PC-3 (cell line): ENCODE measurements at regions not wholly inside any gene's neighbourhood (a gene's known extent, or its start where the extent isn't known, plus 50 kb on each side); places are given as distances from the start of the nearest gene placed in this dataset.

Experiments used
- ATAC-seq: fragments of 200-7000 bp; cut with Tn5 transposase; 2 replicates; pipeline ENCODE4 v1.9.1; 2020; ENCODE audit warnings: mild to moderate bottlenecking, moderate library complexity
- BruUV-seq: library from RNA; stranded (reverse); fragments of 400-500 nt; replicated peaks from 2 replicates; lab custom pipeline; 2021; lab: Mats Ljungman, UMichigan
- CTCF ChIA-PET: fragments of 300-600 bp; sonication (Branson Sonifier 250); formaldehyde crosslinking; loops from one replicate; lab custom pipeline; 2022; ENCODE audit warnings: antibody characterized with exemption; lab: Charles Lee
- POLR2A ChIA-PET: fragments of 300-600 bp; sonication (Branson Sonifier 250); formaldehyde crosslinking; loops from one replicate; lab custom pipeline; 2022; ENCODE audit warnings: antibody characterized with exemption; ENCODE audit not compliant: unreplicated experiment; lab: Charles Lee
- DNase-seq: peaks from one replicate; pipeline ENCODE4 v3.0.0-alpha.2; 2015
- H2AFZ ChIP-seq: fragments of 300-600 bp; sonication (generic); 2 replicates; pipeline ENCODE4 v1.6.0; 2016; ENCODE audit warnings: antibody characterized with exemption, low read length
- H3F3A ChIP-seq: fragments of 300-600 bp; sonication (generic); one replicate; pipeline ENCODE4 v1.6.0; 2017; ENCODE audit warnings: antibody characterized with exemption, low read length, control low read depth, mild to moderate bottlenecking; ENCODE audit not compliant: unreplicated experiment
- H3K27ac ChIP-seq: fragments of 300-600 bp; sonication (generic); 2 replicates; pipeline ENCODE4 v1.5.1; 2016; ENCODE audit warnings: mild to moderate bottlenecking, low read length
- H3K27me3 ChIP-seq: fragments of 300-600 bp; sonication (generic); 2 replicates; pipeline ENCODE4 v1.6.1; 2016; ENCODE audit warnings: low read length, mixed read lengths
- H3K36me3 ChIP-seq: fragments of 300-600 bp; sonication (generic); 2 replicates; pipeline ENCODE4 v1.6.1; 2016; ENCODE audit warnings: low read depth, mixed run types, low read length, mixed read lengths
- H3K4me1 ChIP-seq: fragments of 300-600 bp; sonication (generic); 2 replicates; pipeline ENCODE4 v1.5.1; 2016; ENCODE audit warnings: low read length; ENCODE audit not compliant: insufficient read depth
- H3K4me2 ChIP-seq: fragments of 300-600 bp; sonication (generic); 2 replicates; pipeline ENCODE4 v1.6.0; 2016; ENCODE audit warnings: low read length
- H3K4me3 ChIP-seq: fragments of 300-600 bp; sonication (generic); 2 replicates; pipeline ENCODE4 v1.5.1; 2016; ENCODE audit warnings: mild to moderate bottlenecking, low read length, mixed read lengths
- H3K79me2 ChIP-seq: fragments of 300-600 bp; sonication (generic); 2 replicates; pipeline ENCODE4 v1.6.1; 2017; ENCODE audit warnings: low read length, mixed read lengths
- H3K9ac ChIP-seq: fragments of 300-600 bp; sonication (generic); 2 replicates; pipeline ENCODE4 v1.6.0; 2016; ENCODE audit warnings: mild to moderate bottlenecking, low read length
- H3K9me2 ChIP-seq: fragments of 300-600 bp; sonication (generic); replicated peaks from 2 replicates; pipeline ENCODE4 v1.6.1; 2016; ENCODE audit warnings: mixed run types, low read length, mixed read lengths
- H3K9me3 ChIP-seq: fragments of 300-600 bp; sonication (generic); 2 replicates; pipeline ENCODE4 v1.6.1; 2016; ENCODE audit warnings: low read length, mixed read lengths
- H4K20me1 ChIP-seq: fragments of 300-600 bp; sonication (generic); 2 replicates; pipeline ENCODE4 v1.6.1; 2016; ENCODE audit warnings: low read length, mixed read lengths
- CTCF ChIP-seq: fragments of 300-600 bp; sonication (generic); conservative IDR thresholded peaks from 2 replicates; pipeline ENCODE4 v1.5.1; 2017; ENCODE audit warnings: antibody characterized with exemption, low read depth, mild to moderate bottlenecking, low read length
- EZH2 ChIP-seq: fragments of 300-600 bp; sonication (generic); IDR thresholded peaks from one replicate; pipeline ENCODE4 v1.6.1; 2017; ENCODE audit warnings: antibody characterized with exemption, mild to moderate bottlenecking, low read length; ENCODE audit not compliant: unreplicated experiment
- EZH2phosphoT487 ChIP-seq: fragments of 300-600 bp; sonication (generic); IDR thresholded peaks from 2 replicates; pipeline ENCODE4 v1.6.1; 2018; ENCODE audit warnings: mild to moderate bottlenecking, antibody characterized with exemption, low read length, borderline replicate concordance
- intact Hi-C: fragments of 100-400 bp; cut with micrococcal nuclease; formaldehyde crosslinking; loops from 2 replicates; pipeline ENCODE4 v1.9.0; 2023

- Histone ChIP-seq H3K9me3 (no peaks in the 10 kb centered on the region), H3K79me2 (no peaks in the 10 kb centered on the region), H3K27ac (no peak overlapping the region), H3F3A (no peaks in the 10 kb centered on the region), H3K36me3 (no peaks in the 10 kb centered on the region), H3K4me3 (no peak overlapping the region), H4K20me1 (no peaks in the 10 kb centered on the region), H3K9me2 (0 out of 2 replicates have a peak, but pooled peaks cover 4% of the 10 kb centered on the region), H3K27me3 (no peaks in the 10 kb centered on the region), H2AFZ (no peak overlapping the region), H3K4me2 (no peak overlapping the region), H3K9ac (no peak overlapping the region), H3K4me1 (no peaks in the 10 kb centered on the region)
- intact Hi-C loops = no loop called here
- POLR2A ChIA-PET = no interaction called here
- no peak for DNase-seq
- CTCF ChIA-PET = no interaction called here
- no TSS peak for BruUV-seq
- no peak for TF ChIP-seq CTCF
- TF ChIP-seq EZH2phosphoT487 = no peak
- no peak for TF ChIP-seq EZH2
- no peak for ATAC-seq
Measured at GRCh38 chr21:35332841-35333426, 283.8 kb upstream of the RUNX1 start.

- no peaks in the 10 kb centered on the region for H3K9me3 ChIP-seq
- ATAC-seq (no peak), DNase-seq (no peak)
- no peaks in the 10 kb centered on the region for H3K79me2 ChIP-seq
- no peak overlapping the region for H3K27ac ChIP-seq
- H3K27me3 ChIP-seq = no peaks in the 10 kb centered on the region
- H3K4me2 ChIP-seq = no peak overlapping the region
- no peak overlapping the region for H2AFZ ChIP-seq
- no peaks in the 10 kb centered on the region for H3F3A ChIP-seq
- no peak overlapping the region for H3K9ac ChIP-seq
- CTCF ChIA-PET = no interaction called here
- no peak overlapping the region for H3K4me3 ChIP-seq
- POLR2A ChIA-PET = no interaction called here
- intact Hi-C loops = no loop called here
- no peaks in the 10 kb centered on the region for H4K20me1 ChIP-seq
- 0 out of 2 replicates have a peak, but pooled peaks cover 4% of the 10 kb centered on the region for H3K9me2 ChIP-seq
- BruUV-seq = no TSS peak
- H3K4me1 ChIP-seq = peaks cover under 1% of the 10 kb centered on the region
- H3K36me3 ChIP-seq = no peaks in the 10 kb centered on the region
- TF ChIP-seq CTCF (no peak), EZH2phosphoT487 (no peak), EZH2 (no peak)
Measured at GRCh38 chr21:35329940-35330660, 281.0 kb upstream of the RUNX1 start.
